Hepatocyte (in vitro differentiated cells): ENCODE measurements at regions not wholly inside any gene's neighbourhood (a gene's known extent, or its start where the extent isn't known, plus 50 kb on each side); places are given as distances from the start of the nearest gene placed in this dataset.

ENCODE experiments used
- DNase-seq: peaks from one replicate; pipeline ENCODE4 v3.0.0-alpha.2; 2016; ENCODE audit warnings: low spot score
- H2AFZ ChIP-seq: fragments of 200-600 bp; sonication (generic); 2 replicates; pipeline ENCODE4 v1.6.0; 2016; ENCODE audit warnings: antibody characterized with exemption, mild to moderate bottlenecking
- H3K27ac ChIP-seq: fragments of 200-600 bp; sonication (generic); 2 replicates; pipeline ENCODE4 v1.5.1; 2016; ENCODE audit warnings: mild to moderate bottlenecking
- H3K27me3 ChIP-seq: fragments of 200-600 bp; sonication (generic); 2 replicates; pipeline ENCODE4 v1.6.1; 2016
- H3K36me3 ChIP-seq: fragments of 200-600 bp; sonication (generic); replicated peaks from 2 replicates; pipeline ENCODE4 v1.5.1; 2016; ENCODE audit warnings: low read depth; ENCODE audit not compliant: insufficient read depth
- H3K4me1 ChIP-seq: fragments of 200-600 bp; sonication (generic); 2 replicates; pipeline ENCODE4 v1.5.1; 2016; ENCODE audit warnings: mild to moderate bottlenecking, moderate library complexity; ENCODE audit not compliant: insufficient read depth
- H3K4me2 ChIP-seq: fragments of 200-600 bp; sonication (generic); 2 replicates; pipeline ENCODE4 v1.6.0; 2016
- H3K4me3 ChIP-seq: fragments of 200-600 bp; sonication (generic); 2 replicates; pipeline ENCODE4 v1.5.1; 2016; ENCODE audit warnings: mild to moderate bottlenecking
- H3K79me2 ChIP-seq: fragments of 200-600 bp; sonication (generic); 2 replicates; pipeline ENCODE4 v1.6.0; 2017; ENCODE audit warnings: mild to moderate bottlenecking
- H3K9me2 ChIP-seq: fragments of 200-600 bp; sonication (generic); replicated peaks from 2 replicates; pipeline ENCODE4 v1.6.0; 2017; ENCODE audit warnings: mild to moderate bottlenecking; ENCODE audit not compliant: insufficient read depth
- H3K9me3 ChIP-seq: fragments of 200-600 bp; sonication (generic); 2 replicates; pipeline ENCODE4 v1.5.1; 2016; ENCODE audit warnings: low read depth, mild to moderate bottlenecking
- H4K20me1 ChIP-seq: fragments of 200-600 bp; sonication (generic); 2 replicates; pipeline ENCODE4 v1.6.0; 2016; ENCODE audit warnings: mild to moderate bottlenecking; ENCODE audit not compliant: insufficient read depth, poor library complexity, severe bottlenecking
- CTCF ChIP-seq: fragments of 200-600 bp; sonication (generic); IDR thresholded peaks from 2 replicates; pipeline ENCODE4 v1.5.1; 2016; ENCODE audit warnings: antibody characterized with exemption, mild to moderate bottlenecking; ENCODE audit not compliant: poor library complexity
- EZH2 ChIP-seq: fragments of 200-600 bp; sonication (generic); IDR thresholded peaks from 2 replicates; pipeline ENCODE4 v1.6.1; 2016; ENCODE audit warnings: antibody characterized with exemption, mild to moderate bottlenecking, borderline replicate concordance
- EZH2phosphoT487 ChIP-seq: fragments of 200-600 bp; sonication (generic); IDR thresholded peaks from one replicate; pipeline ENCODE4 v1.6.1; 2018; ENCODE audit warnings: antibody characterized with exemption, mild to moderate bottlenecking, low read depth, moderate library complexity; ENCODE audit not compliant: unreplicated experiment, severe bottlenecking
- WGBS: methylation state at CpG from one replicate; pipeline ENCODE4 v1.1.6; 2016; ENCODE audit warnings: low lambda C conversion rate; ENCODE audit errors: missing lambda C conversion rate; 5-methylcytosine and 5-hydroxymethylcytosine counted together

DNA sequence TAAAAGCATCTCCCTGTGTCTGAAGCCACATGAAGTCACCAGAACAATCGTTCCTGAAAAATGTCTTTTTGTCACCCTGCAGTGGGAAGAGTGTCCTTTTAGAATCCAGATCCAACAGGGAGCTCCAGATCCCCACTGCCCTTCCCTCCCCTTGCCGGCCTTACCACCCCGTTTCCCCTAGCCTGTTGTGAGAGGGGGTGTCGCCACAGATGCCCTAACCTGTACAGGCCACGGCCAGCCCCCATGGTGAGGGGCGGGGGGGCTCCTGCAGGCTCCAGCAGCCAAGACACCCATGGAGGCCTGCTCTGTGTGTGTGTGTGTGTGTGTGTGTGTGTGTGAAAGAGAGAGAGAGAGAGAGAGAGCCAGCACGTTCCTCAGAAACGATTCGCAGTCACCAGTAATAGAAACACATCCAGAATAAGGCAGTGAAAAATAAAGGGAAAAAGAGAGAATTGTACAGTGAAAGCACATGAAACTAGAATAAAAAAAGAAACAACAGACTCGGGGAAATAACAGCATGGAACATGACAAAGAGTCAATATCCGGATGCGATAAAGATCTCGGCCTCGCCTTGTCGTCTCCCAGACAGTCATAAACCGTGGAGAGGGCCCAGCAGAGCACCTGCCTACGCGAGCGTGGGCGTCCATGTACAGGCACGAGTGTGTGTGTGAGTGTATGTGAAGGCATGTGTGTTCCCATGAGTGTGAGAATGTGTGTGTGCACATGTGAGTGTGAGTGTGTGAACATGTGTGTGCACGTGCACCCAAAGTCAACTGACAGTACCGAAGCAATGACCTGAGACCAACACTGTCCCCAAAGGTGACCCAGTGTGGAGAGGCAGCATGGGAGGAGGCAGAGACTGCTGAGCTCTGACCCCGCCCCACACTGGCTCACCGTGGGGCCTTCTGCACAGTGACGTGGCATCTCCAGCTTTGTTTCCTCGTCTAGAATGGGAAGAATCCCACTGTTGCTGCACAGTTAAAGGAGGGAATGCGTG is 303.8 kb downstream of the NPHP4 start:
- WGBS, result 61% methylated on average over 25 of the region's 28 CpGs
- Histone ChIP-seq H2AFZ (no peak overlapping the region), H3K27me3 (peaks cover 4% of the 10 kb centered on the region), H3K4me3 (no peak overlapping the region), H4K20me1 (no peaks in the 10 kb centered on the region), H3K4me1 (peaks cover 19% of the 10 kb centered on the region), H3K36me3 (no peaks in the 10 kb centered on the region), H3K79me2 (no peaks in the 10 kb centered on the region), H3K9me2 (no peaks in the 10 kb centered on the region), H3K4me2 (no peak overlapping the region), H3K27ac (peak overlapping the region; percentile 95), H3K9me3 (no peaks in the 10 kb centered on the region)
- DNase-seq, result peak; percentile 72
- no peak for TF ChIP-seq EZH2
- no peak for TF ChIP-seq EZH2phosphoT487
- TF ChIP-seq CTCF, result no peak

DNA sequence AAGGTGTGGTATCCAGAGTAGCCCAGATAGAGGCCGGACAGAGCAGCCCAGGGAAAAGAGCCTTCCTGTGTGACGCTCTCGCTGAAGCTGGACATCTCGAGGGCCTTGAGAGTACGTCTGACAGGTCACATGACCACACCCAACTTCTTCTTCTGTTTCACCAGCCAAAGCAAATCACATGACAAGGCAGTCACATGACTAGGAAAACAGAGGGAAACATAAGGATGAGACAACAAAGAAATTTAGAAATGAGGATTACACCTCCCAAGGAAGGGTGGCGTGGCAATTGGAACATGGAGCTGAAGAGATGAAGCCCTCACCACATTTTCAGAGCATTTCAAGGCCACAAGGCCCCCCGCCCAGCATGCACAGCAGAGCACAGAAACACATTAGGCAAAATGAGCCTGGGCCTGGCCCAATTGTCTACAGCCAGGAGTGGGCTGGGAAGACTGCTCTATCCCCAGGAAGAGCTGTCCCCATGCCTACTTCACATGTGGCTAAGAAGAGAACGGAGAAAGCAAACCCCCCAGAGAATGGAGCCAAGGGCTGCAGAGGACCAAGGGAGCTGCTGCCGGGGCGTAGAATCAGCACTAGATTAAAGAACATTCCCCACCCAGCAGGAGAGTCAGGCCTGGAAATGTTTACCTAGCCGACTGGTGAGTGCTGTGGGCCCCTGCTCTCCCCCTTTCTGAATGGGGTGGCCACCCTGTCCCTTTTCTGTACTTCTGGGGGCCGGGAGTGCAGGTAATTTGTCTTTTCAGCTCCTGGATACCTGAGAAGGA is 305.1 kb downstream of the NPHP4 start:
- Histone ChIP-seq H3K79me2 (no peaks in the 10 kb centered on the region), H3K27me3 (peaks cover 4% of the 10 kb centered on the region), H3K4me1 (peaks cover 19% of the 10 kb centered on the region), H2AFZ (no peak overlapping the region), H3K4me3 (no peak overlapping the region), H3K36me3 (no peaks in the 10 kb centered on the region), H3K9me2 (no peaks in the 10 kb centered on the region), H3K9me3 (no peaks in the 10 kb centered on the region), H3K4me2 (no peak overlapping the region), H3K27ac (peak overlapping the region; percentile 95), H4K20me1 (no peaks in the 10 kb centered on the region)
- TF ChIP-seq EZH2phosphoT487, result no peak
- TF ChIP-seq EZH2, result no peak
- no peak for TF ChIP-seq CTCF
- 80% methylated on average over 12 of the region's 12 CpGs for WGBS
- no peak for DNase-seq

DNA sequence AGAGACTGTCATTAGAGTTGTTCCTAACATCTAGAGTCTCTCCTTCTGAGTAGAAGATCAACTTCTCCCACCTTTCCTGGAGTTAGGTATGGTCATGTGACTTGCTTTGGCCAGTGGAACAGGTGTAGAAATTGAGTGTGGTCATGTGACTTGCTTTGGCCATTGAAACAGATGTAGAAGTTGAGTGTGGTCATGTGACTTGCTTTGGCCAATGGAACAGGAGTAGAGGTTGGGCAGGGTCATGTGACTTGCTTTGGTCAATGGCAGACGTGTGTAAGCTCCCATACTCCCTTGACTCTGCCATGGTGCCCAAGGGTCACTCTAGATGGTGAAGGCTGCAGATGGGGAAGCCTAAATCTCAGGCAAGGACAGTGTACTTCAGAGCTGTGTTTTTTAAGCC is 306.0 kb downstream of the NPHP4 start:
- no peak overlapping the region for H3K4me3 ChIP-seq
- no peaks in the 10 kb centered on the region for H4K20me1 ChIP-seq
- DNase-seq, result no peak
- no peaks in the 10 kb centered on the region for H3K79me2 ChIP-seq
- no peak overlapping the region for H3K27ac ChIP-seq
- peaks cover 23% of the 10 kb centered on the region for H3K4me1 ChIP-seq
- H3K27me3 ChIP-seq, result peaks cover 4% of the 10 kb centered on the region
- no peak overlapping the region for H2AFZ ChIP-seq
- WGBS, result 80% methylated on average over 1 of the region's 1 CpG
- no peaks in the 10 kb centered on the region for H3K9me3 ChIP-seq
- H3K36me3 ChIP-seq, result no peaks in the 10 kb centered on the region
- no peaks in the 10 kb centered on the region for H3K9me2 ChIP-seq
- H3K4me2 ChIP-seq, result no peak overlapping the region
- no peak for TF ChIP-seq EZH2
- TF ChIP-seq EZH2phosphoT487, result no peak
- TF ChIP-seq CTCF, result no peak
